ENCODE measurements at regions not wholly inside any gene's neighbourhood (a gene's known extent, or its start where the extent isn't known, plus 50 kb on each side); places are given as distances from the start of the nearest gene placed in this dataset.

- in situ Hi-C loops (cut with HindIII; ENCODE audit: low sequenced_read_pairs): no loop called here
Measured at GRCh38 chr20:48075591-48076174, 290.4 kb upstream of the SULF2 start.

- in situ Hi-C loops (cut with HindIII; ENCODE audit: low sequenced_read_pairs): no loop called here
Measured at GRCh38 chr20:48070991-48071652, 285.8 kb upstream of the SULF2 start.

- in situ Hi-C loops (cut with HindIII; ENCODE audit: low sequenced_read_pairs): no loop called here
Measured at GRCh38 chr20:48069596-48069995, 284.3 kb upstream of the SULF2 start.

DNA sequence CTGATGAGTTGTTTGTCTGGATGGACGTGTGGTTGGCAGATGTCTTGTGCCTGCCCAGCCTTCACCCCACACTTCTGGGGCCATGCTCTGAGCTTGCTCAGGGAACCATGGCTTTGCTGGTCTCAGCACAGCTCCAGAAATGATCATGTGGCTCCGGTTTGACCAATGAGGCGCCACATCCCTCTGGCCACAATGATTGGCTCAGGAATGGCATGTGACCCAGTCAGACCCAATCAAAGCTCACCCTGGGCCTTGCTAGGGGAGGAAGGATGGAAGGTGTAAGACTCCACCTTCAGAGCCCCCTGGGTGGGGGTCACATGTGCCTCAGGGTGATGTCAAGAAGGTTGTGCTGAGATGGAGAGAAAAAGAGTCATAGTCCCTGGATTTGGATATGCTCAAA is 281.6 kb upstream of the SULF2 start:
- in situ Hi-C loops (cut with HindIII; ENCODE audit: low sequenced_read_pairs): no loop called here

- in situ Hi-C loops (cut with HindIII; ENCODE audit: low sequenced_read_pairs): no loop called here
Measured at GRCh38 chr20:48066246-48066645, 281.0 kb upstream of the SULF2 start.

- in situ Hi-C loops (cut with HindIII; ENCODE audit: low sequenced_read_pairs): no loop called here
Measured at GRCh38 chr20:48065833-48066232, 280.6 kb upstream of the SULF2 start.

DNA sequence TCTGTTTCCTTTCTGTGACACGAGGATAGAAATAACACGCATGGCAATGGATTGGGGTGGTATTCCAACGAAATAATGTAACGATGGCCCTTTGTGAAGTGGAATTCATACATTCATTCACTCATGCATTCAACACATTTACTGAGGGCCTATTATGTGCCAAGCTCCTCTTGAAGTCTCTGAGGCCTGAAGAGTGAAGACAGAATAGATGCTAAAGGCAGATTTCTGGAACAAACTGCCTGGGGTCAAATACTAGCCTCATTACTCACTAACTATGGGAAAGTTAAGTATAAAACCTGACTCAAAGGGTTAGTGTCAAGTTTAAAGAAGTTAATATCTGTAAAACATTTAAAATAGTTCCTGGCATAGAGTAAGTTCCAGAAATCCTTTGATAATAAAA is 279.6 kb upstream of the SULF2 start:
- in situ Hi-C loops (cut with HindIII; ENCODE audit: low sequenced_read_pairs): no loop called here

DNA sequence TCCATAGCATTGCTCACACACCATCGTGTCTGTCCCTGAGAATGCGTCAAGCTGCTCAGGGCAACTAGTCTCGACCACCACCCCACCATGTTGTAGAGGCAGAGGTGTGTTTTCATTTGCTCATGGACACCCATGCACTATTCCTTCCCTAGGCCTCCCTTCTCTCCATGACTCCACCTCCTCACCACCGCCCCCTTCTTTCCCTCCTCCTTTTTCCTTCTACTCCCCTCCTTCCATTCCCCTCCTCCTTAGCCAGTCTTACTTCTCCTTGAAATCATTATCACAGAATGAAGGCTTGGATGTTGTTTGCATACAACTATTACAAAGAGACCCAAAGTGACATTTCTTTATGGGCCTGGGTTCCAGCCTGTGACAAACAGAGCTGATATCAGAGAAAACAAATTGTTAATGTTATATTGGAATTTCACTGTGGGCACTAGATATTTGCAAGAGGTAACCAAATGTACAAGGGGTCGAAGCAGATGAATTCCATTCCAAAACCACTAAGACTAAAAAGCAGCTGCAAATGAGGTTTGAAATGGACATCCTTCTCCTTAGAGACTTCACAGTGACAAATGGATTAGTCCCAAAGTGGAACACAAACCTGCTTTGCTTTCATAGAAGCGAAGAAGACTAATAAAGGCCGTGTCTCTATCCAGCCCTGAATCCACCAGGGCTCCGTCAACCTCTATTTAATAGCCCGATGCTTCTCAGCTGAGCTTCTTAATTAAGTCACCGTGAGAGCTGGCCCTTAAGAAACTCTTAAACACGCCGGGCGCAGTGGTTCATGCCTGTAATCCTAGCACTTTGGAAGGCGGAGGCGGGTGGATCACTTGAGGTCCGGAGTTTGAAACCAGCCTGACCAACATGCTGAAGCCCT is 275.8 kb upstream of the SULF2 start:
- in situ Hi-C loops (cut with HindIII; ENCODE audit: low sequenced_read_pairs): no loop called here

- in situ Hi-C loops (cut with HindIII; ENCODE audit: low sequenced_read_pairs): no loop called here
Measured at GRCh38 chr20:48058611-48059559, 273.6 kb upstream of the SULF2 start.

GRCh38 chr20:48057739-48058138 is 272.5 kb upstream of the SULF2 start:
- in situ Hi-C loops (cut with HindIII; ENCODE audit: low sequenced_read_pairs): no loop called here

DNA sequence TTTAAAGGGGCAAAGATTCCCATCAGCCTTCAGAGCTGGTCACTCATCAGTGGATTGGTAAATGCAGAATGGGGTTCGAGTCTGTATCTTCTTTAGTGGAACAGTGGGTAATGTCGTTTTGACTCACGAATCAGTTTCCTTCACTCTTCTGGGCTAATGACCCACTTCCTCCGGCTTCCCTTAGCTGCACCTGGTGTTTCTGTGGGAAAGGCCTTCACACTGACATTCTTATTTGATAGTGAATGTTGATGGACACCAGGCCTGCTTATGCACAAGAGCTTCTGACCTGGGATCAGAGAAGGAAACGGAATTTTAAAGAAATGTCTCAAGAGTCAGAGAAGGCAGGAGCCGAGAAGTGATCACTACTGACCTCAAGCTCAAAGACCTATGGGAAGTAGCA is 272.0 kb upstream of the SULF2 start:
- in situ Hi-C loops (cut with HindIII; ENCODE audit: low sequenced_read_pairs): no loop called here

GRCh38 chr20:48056218-48056617 is 270.9 kb upstream of the SULF2 start:
- in situ Hi-C loops (cut with HindIII; ENCODE audit: low sequenced_read_pairs): no loop called here

DNA sequence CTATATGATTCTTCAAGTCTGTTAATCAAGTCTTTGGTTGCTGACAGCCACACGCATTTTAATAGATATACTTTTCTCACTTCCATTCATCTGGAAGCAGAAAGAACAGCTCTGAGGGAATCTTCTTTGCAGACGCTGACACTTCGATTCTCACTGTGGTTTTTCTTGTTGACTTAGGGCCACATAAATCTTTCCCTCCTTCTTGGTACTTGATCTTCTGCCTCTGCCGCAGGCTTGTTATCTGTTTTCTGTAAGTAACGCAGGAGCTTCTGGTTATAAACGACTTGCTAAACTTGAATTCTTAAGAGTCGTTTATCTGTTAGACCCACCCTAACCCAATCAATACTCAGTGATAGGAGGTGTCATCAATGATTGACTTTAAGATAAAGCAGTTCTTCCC is 268.8 kb upstream of the SULF2 start:
- in situ Hi-C loops (cut with HindIII; ENCODE audit: low sequenced_read_pairs): no loop called here

GRCh38 chr20:48052475-48052835 is 267.2 kb upstream of the SULF2 start:
- in situ Hi-C loops (cut with HindIII; ENCODE audit: low sequenced_read_pairs): no loop called here

DNA sequence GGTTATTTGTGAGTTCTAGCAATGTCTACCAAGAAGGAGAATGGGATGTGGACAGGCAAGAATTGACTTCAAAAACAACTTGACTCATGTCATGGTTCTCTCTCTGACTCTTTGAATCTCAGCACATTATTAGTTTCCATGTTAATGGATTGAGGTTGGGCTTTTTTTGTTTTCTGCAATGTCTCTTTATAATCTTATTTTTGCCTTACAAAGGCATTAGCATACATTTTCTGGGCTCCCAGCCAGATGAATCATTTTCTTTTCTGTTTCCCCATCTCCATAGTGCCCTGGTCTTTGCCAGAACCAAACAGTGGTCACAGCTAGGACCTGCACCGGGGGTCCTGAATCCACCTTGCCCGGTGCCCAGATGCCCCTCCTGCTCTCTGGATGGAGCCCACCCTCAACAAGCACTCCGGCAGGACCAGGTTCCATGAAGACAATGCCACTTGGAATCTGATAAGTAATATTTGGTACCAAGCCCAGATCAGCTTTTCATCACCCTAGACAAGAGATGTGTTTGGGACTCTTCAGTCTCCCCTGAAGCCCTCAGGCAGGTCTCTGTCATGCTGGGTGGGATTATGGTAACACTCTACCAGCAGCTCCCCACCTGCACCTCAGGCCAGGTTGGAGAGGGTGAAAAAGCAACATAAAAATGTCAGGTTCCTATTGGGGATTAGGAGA is 266.7 kb upstream of the SULF2 start:
- in situ Hi-C loops (cut with HindIII; ENCODE audit: low sequenced_read_pairs): no loop called here

GRCh38 chr20:48049641-48050040 is 264.4 kb upstream of the SULF2 start:
- in situ Hi-C loops (cut with HindIII; ENCODE audit: low sequenced_read_pairs): no loop called here

GRCh38 chr20:48049171-48049570 is 263.9 kb upstream of the SULF2 start:
- in situ Hi-C loops (cut with HindIII; ENCODE audit: low sequenced_read_pairs): no loop called here

- in situ Hi-C loops (cut with HindIII; ENCODE audit: low sequenced_read_pairs): no loop called here
Measured at GRCh38 chr20:48047447-48047846, 262.2 kb upstream of the SULF2 start.

DNA sequence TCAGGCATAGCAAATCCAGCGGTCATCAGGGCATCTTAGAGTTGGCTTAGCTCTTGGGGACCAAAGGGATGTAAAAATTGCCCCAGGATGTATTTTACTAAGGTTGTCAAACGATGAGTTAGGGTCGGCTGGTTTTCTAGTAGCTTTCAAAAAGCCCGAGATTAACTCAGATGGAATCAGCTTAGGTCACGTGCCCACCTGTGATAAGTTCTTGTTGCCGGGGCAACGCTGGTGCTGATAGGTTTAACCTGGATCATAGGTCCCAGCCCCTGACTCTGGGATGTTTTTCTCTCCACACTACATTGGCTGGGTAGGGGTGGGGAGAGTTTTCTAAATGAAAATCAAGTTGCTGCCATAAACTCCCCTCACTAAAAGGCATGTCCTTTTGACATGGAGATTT is 257.3 kb upstream of the SULF2 start:
- in situ Hi-C loops (cut with HindIII; ENCODE audit: low sequenced_read_pairs): no loop called here

DNA sequence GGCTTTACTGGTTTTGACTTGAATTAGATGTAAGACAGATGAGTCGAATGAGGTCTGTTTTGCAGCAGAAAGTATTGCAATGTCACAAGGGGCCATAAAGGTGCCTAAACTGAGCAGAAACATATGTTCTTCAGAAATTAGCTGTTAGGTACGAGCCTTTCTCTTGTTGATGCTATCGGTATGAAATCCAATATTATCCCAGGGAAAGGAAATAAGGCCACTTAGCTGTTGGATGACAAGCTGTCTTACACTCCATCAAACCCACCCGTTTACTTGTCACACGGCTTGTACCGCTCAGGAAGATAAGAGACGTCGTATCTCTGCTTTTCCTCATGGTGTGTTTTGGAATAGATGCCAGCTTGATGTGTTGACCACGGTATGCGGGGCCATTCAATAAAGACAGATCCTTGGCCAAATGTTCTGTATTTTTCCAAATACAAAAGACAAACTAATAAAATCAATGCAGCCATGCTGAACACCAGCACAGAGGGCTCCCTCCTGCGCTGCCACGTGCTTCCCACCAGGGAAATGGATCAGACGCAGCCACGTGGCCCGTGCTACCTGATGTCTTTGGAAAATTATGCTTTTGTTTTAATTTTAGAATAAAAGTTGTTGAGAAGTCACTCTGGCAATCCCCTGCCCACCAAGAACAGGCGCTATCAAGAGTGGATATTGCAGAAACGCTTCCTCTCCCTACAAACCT is 255.9 kb upstream of the SULF2 start:
- in situ Hi-C loops (cut with HindIII; ENCODE audit: low sequenced_read_pairs): no loop called here
